ENCODE measurements at regions not wholly inside any gene's neighbourhood (a gene's known extent, or its start where the extent isn't known, plus 50 kb on each side); places are given as distances from the start of the nearest gene placed in this dataset.
"Not testable (repeated sequence)": the region's sequence is repeated elsewhere in the genome, so short reads cannot be mapped to it uniquely, and the experiment has no call there.

DNA sequence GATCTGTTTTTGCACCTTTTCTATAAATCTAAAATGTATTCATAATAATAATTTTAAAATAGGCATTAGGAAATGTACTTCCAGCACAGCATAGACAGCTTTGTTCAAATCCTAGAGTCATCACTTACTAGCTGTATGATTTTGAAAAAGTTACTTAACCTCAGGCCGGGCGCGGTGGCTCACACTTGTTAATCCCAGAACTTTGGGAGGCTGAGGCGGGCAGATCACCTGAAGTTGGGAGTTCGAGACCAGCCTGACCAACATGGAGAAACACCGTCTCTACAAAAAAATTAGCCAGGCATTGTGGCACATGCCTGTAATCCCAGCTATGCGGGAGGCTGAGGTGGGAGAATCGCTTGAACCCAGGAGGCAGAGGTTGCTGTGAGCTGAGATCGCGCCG, 161.7 kb upstream of the UBE2E3 start:
- H3K27me3 ChIP-seq (ENCODE audit: insufficient read depth, low read length); H3K79me2 ChIP-seq (ENCODE audit: insufficient read depth, low read length); ATAC-seq; H2AFZ ChIP-seq (ENCODE audit: low read depth, low read length, poor library complexity, severe bottlenecking); CTCF ChIA-PET; intact Hi-C loops (cut with micrococcal nuclease); H3K36me3 ChIP-seq (ENCODE audit: control insufficient read depth in 1 of 2, insufficient read depth in 2 of 2, low read length in 2 of 2); H3K9me3 ChIP-seq (ENCODE audit: control insufficient read depth in 1 of 2, insufficient read depth in 1 of 2, low read depth in 1 of 2, low read length in 2 of 2); H4K20me1 ChIP-seq (ENCODE audit: insufficient read depth); H3K27ac ChIP-seq (ENCODE audit: low read depth, low read length); RAD21 ChIA-PET (ENCODE audit: low non-redundant PET in 1 of 2, low total read pairs in 2 of 2, uncharacterized antibody in 2 of 2, unreplicated experiment in 2 of 2); BruUV-seq (replicated peaks); H3K4me2 ChIP-seq (ENCODE audit: low read length); H3K4me3 ChIP-seq (replicated peaks in 1 of 2; ENCODE audit: low read depth in 1 of 2, low read length in 2 of 2); H3K4me1 ChIP-seq (ENCODE audit: control insufficient read depth in 1 of 2, insufficient read depth in 2 of 2, low read length in 2 of 2); DNase-seq (ENCODE audit: low read depth, low spot score); POLR2A ChIA-PET; H3K9me2 ChIP-seq (ENCODE audit: insufficient read depth); H3K9ac ChIP-seq (ENCODE audit: low read length): not testable (repeated sequence)

DNA sequence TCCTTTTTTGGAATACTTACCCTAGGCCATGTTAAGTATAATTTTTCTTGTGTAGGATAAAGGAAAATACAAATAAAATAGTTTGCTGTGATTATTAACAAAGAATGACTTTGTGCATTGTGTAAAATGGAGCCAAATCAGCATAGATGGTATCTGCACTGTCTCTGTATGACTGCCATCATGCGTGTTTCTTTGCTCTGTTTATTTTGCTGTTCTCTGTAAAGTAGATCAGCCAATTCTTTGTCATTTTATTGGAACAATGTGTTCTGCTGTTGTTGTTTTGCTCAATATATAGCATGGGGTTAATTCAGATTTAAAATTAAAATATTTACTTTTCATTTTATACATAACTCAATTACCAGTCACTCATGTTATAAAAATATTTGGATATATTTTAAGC, 181.3 kb upstream of the UBE2E3 start:
- ChIA-PET POLR2A (no interaction called here), RAD21 (ENCODE audit: low non-redundant PET in 1 of 2, low total read pairs in 2 of 2, uncharacterized antibody in 2 of 2, unreplicated experiment in 2 of 2) (no interaction called here), CTCF (no interaction called here)
- Histone ChIP-seq H3K4me1 (ENCODE audit: control insufficient read depth in 1 of 2, insufficient read depth in 2 of 2, low read length in 2 of 2) (no peaks in the 10 kb centered on the region), H3K79me2 (ENCODE audit: insufficient read depth, low read length) (no peaks in the 10 kb centered on the region), H3K27ac (ENCODE audit: low read depth, low read length) (no peak overlapping the region), H3K27me3 (ENCODE audit: insufficient read depth, low read length) (no peaks in the 10 kb centered on the region), H3K9ac (ENCODE audit: low read length) (no peak overlapping the region), H4K20me1 (ENCODE audit: insufficient read depth) (no peaks in the 10 kb centered on the region), H3K9me3 (ENCODE audit: control insufficient read depth in 1 of 2, insufficient read depth in 1 of 2, low read depth in 1 of 2, low read length in 2 of 2) (no peaks in the 10 kb centered on the region), H3K36me3 (ENCODE audit: control insufficient read depth in 1 of 2, insufficient read depth in 2 of 2, low read length in 2 of 2) (no peaks in the 10 kb centered on the region), H3K9me2 (ENCODE audit: insufficient read depth) (no peaks in the 10 kb centered on the region; the same call in 1 of the 2 replicates), H3K4me3 (replicated peaks in 1 of 2; ENCODE audit: low read depth in 1 of 2, low read length in 2 of 2) (no peak overlapping the region), H3K4me2 (ENCODE audit: low read length) (no peak overlapping the region), H2AFZ (ENCODE audit: low read depth, low read length, poor library complexity, severe bottlenecking) (no peak overlapping the region)
- DNase-seq (ENCODE audit: low read depth, low spot score) (no peak), ATAC-seq (no peak)
- TF ChIP-seq FOSL1 (IDR thresholded peaks at IDR 0.05; ENCODE audit: low read depth) (no peak), YY1 (IDR thresholded peaks at IDR 0.05; ENCODE audit: extremely low read depth, insufficient replicate concordance, low read depth, low read length) (no peak), EGR1 (IDR thresholded peaks at IDR 0.05; ENCODE audit: low read depth) (no peak), ZNF274 (IDR thresholded peaks at IDR 0.05; ENCODE audit: low read depth, low read length) (no peak), RAD21 (IDR thresholded peaks at IDR 0.05; ENCODE audit: low read depth) (no peak), POLR2A (IDR thresholded peaks at IDR 0.05; ENCODE audit: borderline replicate concordance, extremely low read depth, insufficient read depth, insufficient read length) (no peak)
- TF ChIP-seq, protein P1, sequence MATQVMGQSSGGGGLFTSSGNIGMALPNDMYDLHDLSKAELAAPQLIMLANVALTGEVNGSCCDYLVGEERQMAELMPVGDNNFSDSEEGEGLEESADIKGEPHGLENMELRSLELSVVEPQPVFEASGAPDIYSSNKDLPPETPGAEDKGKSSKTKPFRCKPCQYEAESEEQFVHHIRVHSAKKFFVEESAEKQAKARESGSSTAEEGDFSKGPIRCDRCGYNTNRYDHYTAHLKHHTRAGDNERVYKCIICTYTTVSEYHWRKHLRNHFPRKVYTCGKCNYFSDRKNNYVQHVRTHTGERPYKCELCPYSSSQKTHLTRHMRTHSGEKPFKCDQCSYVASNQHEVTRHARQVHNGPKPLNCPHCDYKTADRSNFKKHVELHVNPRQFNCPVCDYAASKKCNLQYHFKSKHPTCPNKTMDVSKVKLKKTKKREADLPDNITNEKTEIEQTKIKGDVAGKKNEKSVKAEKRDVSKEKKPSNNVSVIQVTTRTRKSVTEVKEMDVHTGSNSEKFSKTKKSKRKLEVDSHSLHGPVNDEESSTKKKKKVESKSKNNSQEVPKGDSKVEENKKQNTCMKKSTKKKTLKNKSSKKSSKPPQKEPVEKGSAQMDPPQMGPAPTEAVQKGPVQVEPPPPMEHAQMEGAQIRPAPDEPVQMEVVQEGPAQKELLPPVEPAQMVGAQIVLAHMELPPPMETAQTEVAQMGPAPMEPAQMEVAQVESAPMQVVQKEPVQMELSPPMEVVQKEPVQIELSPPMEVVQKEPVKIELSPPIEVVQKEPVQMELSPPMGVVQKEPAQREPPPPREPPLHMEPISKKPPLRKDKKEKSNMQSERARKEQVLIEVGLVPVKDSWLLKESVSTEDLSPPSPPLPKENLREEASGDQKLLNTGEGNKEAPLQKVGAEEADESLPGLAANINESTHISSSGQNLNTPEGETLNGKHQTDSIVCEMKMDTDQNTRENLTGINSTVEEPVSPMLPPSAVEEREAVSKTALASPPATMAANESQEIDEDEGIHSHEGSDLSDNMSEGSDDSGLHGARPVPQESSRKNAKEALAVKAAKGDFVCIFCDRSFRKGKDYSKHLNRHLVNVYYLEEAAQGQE (IDR thresholded peaks at IDR 0.05; ENCODE audit: low read depth) = no peak
- no TSS peak for BruUV-seq (replicated peaks)
- intact Hi-C loops (cut with micrococcal nuclease) = no loop called here
